Aorta (tissue), 5 donors: ENCODE measurements at regions not wholly inside any gene's neighbourhood (a gene's known extent, or its start where the extent isn't known, plus 50 kb on each side); places are given as distances from the start of the nearest gene placed in this dataset.
"Not testable (repeated sequence)": the region's sequence is repeated elsewhere in the genome, so short reads cannot be mapped to it uniquely, and the experiment has no call there.

Experiments used
- ATAC-seq: fragments of 200-7000 bp; cut with Tn5 transposase; one replicate; pipeline ENCODE4 v1.9.1; 2022; ENCODE audit warnings: moderate library complexity; ENCODE audit not compliant: low FRiP score
- DNase-seq, 2 donors: peaks; one replicate each; pipeline ENCODE4 v3.0.0-alpha.2; 2020
- H3K27ac ChIP-seq, 2 donors: one replicate each; pipeline ENCODE4 v1.5.1; 2013; ENCODE audit warnings: low read length in 2 of 2, mild to moderate bottlenecking in 2 of 2, moderate library complexity in 2 of 2, control low read depth in 1 of 2, inconsistent platforms in 1 of 2, low read depth in 1 of 2
- H3K27me3 ChIP-seq, 2 donors: one replicate each; pipeline ENCODE4 v1.6.1; 2013; ENCODE audit warnings: control low read depth in 1 of 2, low read length in 1 of 2, mild to moderate bottlenecking in 1 of 2, moderate library complexity in 1 of 2; ENCODE audit not compliant: insufficient read depth in 2 of 2, control insufficient read depth in 1 of 2
- H3K36me3 ChIP-seq, 2 donors: one replicate each; pipeline ENCODE4 v1.6.1; 2013; ENCODE audit warnings: control low read depth in 1 of 2, low read length in 1 of 2, mild to moderate bottlenecking in 1 of 2; ENCODE audit not compliant: insufficient read depth in 2 of 2, control insufficient read depth in 1 of 2
- H3K4me1 ChIP-seq, 2 donors: one replicate each; pipeline ENCODE4 v1.6.1; 2013; ENCODE audit warnings: low read length in 2 of 2, control low read depth in 1 of 2, mild to moderate bottlenecking in 1 of 2, moderate library complexity in 1 of 2; ENCODE audit not compliant: insufficient read depth in 2 of 2, control insufficient read depth in 1 of 2
- H3K4me3 ChIP-seq, 2 donors: one replicate each; pipeline ENCODE4 v1.5.1; 2013; ENCODE audit warnings: low read length in 2 of 2, control low read depth in 1 of 2, mild to moderate bottlenecking in 1 of 2
- H3K9me3 ChIP-seq: one replicate; pipeline ENCODE4 v1.6.1; 2013; ENCODE audit warnings: mild to moderate bottlenecking, low read length; ENCODE audit not compliant: control insufficient read depth
- WGBS, 2 donors: extraction: QIAGEN DNeasy Blood & Tissue Kit; methylation state at CpG; one replicate each; pipeline ENCODE4 v1.1.7; 2013; 5-methylcytosine and 5-hydroxymethylcytosine counted together
- intact Hi-C, 2 donors: fragments of 100-400 bp; cut with DNase I; formaldehyde crosslinking; loops; one replicate each; pipeline versions ENCODE4 v1.14.2 to v1.15.0; 2022
- donor health status: healthy with polysubstance abuse.
- donor health status: Bipolar disorder and iron deficiency.
- donor health status: DM: no; HTN: no; CAD: no.
- donor health status: DM: no; HTN: no; CAD: no.
- donor health status: DM: yes; HTN: yes; CAD: no.

- ATAC-seq, H3K9me3 ChIP-seq, H3K4me3 ChIP-seq, H3K27ac ChIP-seq, H3K36me3 ChIP-seq, H3K27me3 ChIP-seq, H3K4me1 ChIP-seq, intact Hi-C loops: not testable (repeated sequence)
- DNase-seq: peak in 1 of 2 donors; percentile 44
- 87 to 91% methylated on average over 50 to 54 of the region's 54 CpGs for WGBS, 2 donors
These were observed 141.1 kb downstream of the SLCO4C1 start for GRCh38 chr5:102154791-102155605.

GRCh38 chr5:102154291-102154690, 141.8 kb downstream of the SLCO4C1 start:
- H3K36me3 ChIP-seq: no peaks in the 10 kb centered on the region
- 86 to 89% methylated on average over 2 of the region's 2 CpGs for WGBS, 2 donors
- no peaks in the 10 kb centered on the region for H3K4me1 ChIP-seq
- no peak overlapping the region for H3K27ac ChIP-seq
- DNase-seq: no peak
- intact Hi-C loops: no loop called here
- H3K27me3 ChIP-seq: no peaks in the 10 kb centered on the region
- no peaks in the 10 kb centered on the region for H3K9me3 ChIP-seq
- no peak overlapping the region for H3K4me3 ChIP-seq
- ATAC-seq: no peak

- H3K9me3 ChIP-seq: no peaks in the 10 kb centered on the region
- WGBS, 2 donors: 42 to 51% methylated on average over 5 of the region's 5 CpGs
- no peak for DNase-seq
- H3K27me3 ChIP-seq: no peaks in the 10 kb centered on the region
- H3K4me3 ChIP-seq: no peak overlapping the region
- no peaks in the 10 kb centered on the region for H3K4me1 ChIP-seq
- H3K36me3 ChIP-seq: no peaks in the 10 kb centered on the region
- no peak overlapping the region for H3K27ac ChIP-seq
- peak; percentile 52 for ATAC-seq
- intact Hi-C loops: no loop called here
These were observed 142.9 kb downstream of the SLCO4C1 start for GRCh38 chr5:102153003-102153759.

GRCh38 chr5:102139029-102139428, 157.1 kb downstream of the SLCO4C1 start:
- no peak for DNase-seq
- no peak for ATAC-seq
- H3K4me3 ChIP-seq: no peak overlapping the region
- H3K27me3 ChIP-seq: no peaks in the 10 kb centered on the region
- 39 to 74% methylated on average over 2 of the region's 2 CpGs for WGBS, 2 donors
- H3K4me1 ChIP-seq: no peaks in the 10 kb centered on the region
- no peak overlapping the region for H3K27ac ChIP-seq
- H3K9me3 ChIP-seq: no peaks in the 10 kb centered on the region
- no peaks in the 10 kb centered on the region for H3K36me3 ChIP-seq
- intact Hi-C loops: no loop called here

DNA sequence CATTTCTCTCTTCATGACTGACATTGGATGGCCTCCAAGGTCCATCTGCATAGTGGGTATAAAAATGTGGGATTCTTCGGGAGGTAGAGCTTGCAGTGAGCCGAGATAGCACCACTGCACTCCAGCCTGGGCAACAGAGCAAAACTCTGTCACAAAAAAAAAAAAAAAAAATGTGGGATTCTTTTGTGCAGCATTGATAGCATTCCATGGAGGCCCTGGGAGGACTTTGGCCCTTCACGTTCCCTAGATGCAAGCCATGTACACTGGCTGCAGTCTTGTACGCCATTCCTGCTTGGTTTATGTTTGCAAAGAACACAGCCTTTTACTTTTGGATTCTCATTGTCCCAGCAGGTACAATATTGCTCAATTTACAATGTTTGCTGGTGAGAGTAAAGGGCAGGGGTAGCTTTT, 157.8 kb downstream of the SLCO4C1 start:
- WGBS, 2 donors: 61 to 65% methylated on average over 4 of the region's 4 CpGs
- DNase-seq (no peak), ATAC-seq (no peak)
- Histone ChIP-seq H3K4me1 (no peaks in the 10 kb centered on the region), H3K4me3 (no peak overlapping the region), H3K27ac (no peak overlapping the region), H3K36me3 (no peaks in the 10 kb centered on the region), H3K9me3 (no peaks in the 10 kb centered on the region), H3K27me3 (no peaks in the 10 kb centered on the region)
- intact Hi-C loops: no loop called here

DNA sequence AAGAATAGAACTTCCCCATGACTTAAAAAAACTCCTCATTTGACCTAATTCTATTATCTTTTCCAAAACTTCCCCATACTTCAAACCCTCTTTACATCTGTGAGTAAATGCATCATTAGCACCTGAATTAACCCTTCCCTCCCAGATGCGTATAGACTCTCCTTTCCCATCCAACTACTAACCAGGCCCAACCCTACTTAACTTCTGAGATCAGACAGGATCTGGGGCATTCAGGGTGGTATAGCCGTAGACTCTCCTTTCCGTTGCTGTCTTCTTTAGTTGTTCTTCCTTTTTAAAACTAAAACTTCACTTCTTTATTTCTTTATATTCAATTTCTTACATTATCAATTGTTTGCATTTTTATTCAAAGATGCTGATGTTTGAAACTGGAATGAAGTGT, 165.2 kb downstream of the SLCO4C1 start:
- DNase-seq (no peak), ATAC-seq (no peak)
- Histone ChIP-seq H3K4me3 (no peak overlapping the region), H3K27me3 (no peaks in the 10 kb centered on the region), H3K4me1 (no peaks in the 10 kb centered on the region), H3K9me3 (no peaks in the 10 kb centered on the region), H3K36me3 (no peaks in the 10 kb centered on the region), H3K27ac (no peak overlapping the region)
- intact Hi-C loops: no loop called here
- WGBS, 2 donors: 78 to 94% methylated on average over 3 of the region's 3 CpGs

DNA sequence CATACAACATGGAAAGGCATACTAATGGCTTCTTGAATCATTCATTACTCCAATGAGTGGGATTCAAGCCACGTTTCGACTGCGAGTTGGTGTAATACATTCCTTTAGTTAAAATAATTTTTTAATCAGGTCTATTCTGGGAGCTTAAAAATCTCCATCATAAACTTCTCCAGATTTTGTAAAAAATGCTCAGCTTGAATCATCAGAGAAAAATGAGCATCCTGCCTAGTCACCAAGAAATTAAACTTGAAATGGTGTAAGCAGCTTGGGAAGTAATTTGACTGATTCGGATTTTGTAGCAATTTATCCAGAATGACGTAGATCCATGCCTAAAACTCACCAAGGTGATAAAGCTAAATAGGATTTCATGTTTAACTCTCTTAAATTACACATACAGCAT, 165.7 kb downstream of the SLCO4C1 start:
- no peak overlapping the region for H3K27ac ChIP-seq
- ATAC-seq (no peak), DNase-seq (no peak)
- H3K4me3 ChIP-seq: no peak overlapping the region
- intact Hi-C loops: no loop called here
- 58 to 62% methylated on average over 5 of the region's 5 CpGs for WGBS, 2 donors
- no peaks in the 10 kb centered on the region for H3K4me1 ChIP-seq
- H3K9me3 ChIP-seq: no peaks in the 10 kb centered on the region
- no peaks in the 10 kb centered on the region for H3K27me3 ChIP-seq
- no peaks in the 10 kb centered on the region for H3K36me3 ChIP-seq

- no peaks in the 10 kb centered on the region for H3K9me3 ChIP-seq
- H3K27ac ChIP-seq: no peak overlapping the region
- ATAC-seq (no peak), DNase-seq (no peak)
- no peak overlapping the region for H3K4me3 ChIP-seq
- 73 to 77% methylated on average over 3 of the region's 3 CpGs for WGBS, 2 donors
- intact Hi-C loops: no loop called here
- H3K36me3 ChIP-seq: no peaks in the 10 kb centered on the region
- no peaks in the 10 kb centered on the region for H3K27me3 ChIP-seq
- no peaks in the 10 kb centered on the region for H3K4me1 ChIP-seq
These were observed 176.8 kb downstream of the SLCO4C1 start for GRCh38 chr5:102119252-102119651.

DNA sequence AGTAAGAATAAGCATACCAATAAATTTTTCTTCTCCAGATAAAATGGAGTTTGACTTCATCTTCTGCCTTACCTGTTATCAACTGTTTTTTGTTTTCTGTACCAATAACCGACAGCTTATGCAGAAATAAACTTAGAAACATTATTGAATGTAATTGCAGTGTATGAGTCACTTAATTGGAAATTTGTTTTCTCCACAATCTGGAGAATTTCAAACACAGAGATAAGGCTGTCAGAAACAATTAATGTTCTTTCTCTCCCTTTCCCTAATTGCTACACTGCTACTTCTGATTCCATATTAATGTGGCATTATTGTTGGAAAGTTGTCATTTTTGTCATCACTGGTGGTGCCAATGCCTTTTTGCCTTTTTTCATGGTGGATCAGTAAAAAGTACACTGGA, 180.3 kb downstream of the SLCO4C1 start:
- ATAC-seq (no peak), DNase-seq (no peak)
- Histone ChIP-seq H3K4me1 (no peaks in the 10 kb centered on the region), H3K27me3 (no peaks in the 10 kb centered on the region), H3K27ac (no peak overlapping the region), H3K36me3 (no peaks in the 10 kb centered on the region), H3K9me3 (no peaks in the 10 kb centered on the region), H3K4me3 (no peak overlapping the region)
- intact Hi-C loops: no loop called here
- 65 to 74% methylated on average over 1 of the region's 1 CpG for WGBS, 2 donors
